ENCODE measurements at regions not wholly inside any gene's neighbourhood (a gene's known extent, or its start where the extent isn't known, plus 50 kb on each side); places are given as distances from the start of the nearest gene placed in this dataset.
A peak's percentile ranks its signal among the peaks of the same experiment; 100 is the strongest.

DNA sequence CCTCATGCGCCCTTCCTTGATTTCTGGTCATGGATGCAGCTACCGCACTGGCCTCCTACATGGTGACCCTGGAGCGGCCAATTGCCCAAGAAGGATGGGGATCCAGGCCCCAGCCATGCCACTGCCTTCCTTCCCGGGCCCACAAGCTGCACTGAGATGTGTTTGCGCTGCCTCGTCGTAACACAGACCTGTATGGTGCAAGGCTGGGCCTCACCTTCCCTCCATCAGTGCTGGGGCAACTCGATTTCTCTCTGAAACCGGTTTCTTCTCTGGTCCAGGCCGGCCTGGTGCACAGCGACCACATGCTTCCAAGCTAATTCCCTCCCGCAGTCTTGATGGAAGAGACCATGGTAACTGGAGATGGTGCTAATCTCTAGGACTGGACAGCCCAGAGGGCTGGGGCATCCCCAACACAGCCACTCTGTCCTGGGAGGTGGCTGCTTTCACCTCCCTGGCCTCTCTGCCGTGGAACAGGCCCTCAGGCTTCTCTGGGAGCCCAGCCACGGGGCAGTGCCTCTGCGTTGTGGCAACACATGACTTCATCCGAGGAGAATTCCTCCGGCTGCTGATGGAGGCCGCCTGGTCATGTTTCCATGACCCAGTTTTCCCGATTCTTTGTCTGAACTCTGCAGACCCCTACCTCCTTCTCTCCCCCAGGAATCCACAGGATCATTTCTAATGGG, 184.2 kb downstream of the GLI2 start (continued):
- TF ChIP-seq, protein P1, sequence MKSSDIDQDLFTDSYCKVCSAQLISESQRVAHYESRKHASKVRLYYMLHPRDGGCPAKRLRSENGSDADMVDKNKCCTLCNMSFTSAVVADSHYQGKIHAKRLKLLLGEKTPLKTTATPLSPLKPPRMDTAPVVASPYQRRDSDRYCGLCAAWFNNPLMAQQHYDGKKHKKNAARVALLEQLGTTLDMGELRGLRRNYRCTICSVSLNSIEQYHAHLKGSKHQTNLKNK (CRISPR knock-in tag; IDR thresholded peaks at IDR 0.05), result no peak

DNA sequence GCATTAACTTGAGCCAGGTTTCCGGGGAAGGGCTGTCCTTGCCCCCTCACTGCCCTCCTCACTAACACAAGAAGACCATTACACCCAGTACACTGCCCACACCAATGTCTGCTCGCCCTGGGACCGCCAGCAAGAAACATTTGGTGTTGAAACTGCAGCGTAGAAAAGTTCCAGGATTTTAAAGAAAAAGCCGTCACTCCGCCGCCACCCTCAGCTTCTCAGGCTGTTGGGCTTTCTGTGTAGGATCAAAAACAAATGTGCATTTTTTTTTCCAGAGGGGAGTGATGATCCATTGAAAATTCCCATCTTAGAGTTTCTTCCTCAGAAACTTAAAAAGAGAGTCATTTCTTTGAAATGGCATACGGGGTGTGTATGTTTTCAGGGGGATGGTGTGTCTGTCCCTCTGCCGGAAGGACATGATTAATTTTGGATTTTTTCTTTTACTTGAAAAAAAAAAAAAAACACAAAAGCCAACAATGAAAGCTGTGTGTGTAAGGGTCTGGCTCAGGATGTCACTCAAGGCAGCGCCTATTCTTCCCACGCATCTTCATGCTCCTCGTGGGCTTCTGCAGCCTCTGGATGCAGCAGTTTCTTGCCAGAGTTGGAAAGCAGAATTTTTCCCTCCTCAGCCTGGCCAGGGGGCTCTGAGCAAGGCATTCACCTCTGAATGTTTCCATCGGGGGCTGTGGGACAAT, 184.9 kb downstream of the GLI2 start:
- Mint-ChIP-seq H3K9me3 (no peaks in the 10 kb centered on the region), H3K27ac (peak overlapping the region; percentile 54; the same call in 1 of the 2 replicates), H3K36me3 (no peaks in the 10 kb centered on the region), H3K4me1 (peaks cover 3% of the 10 kb centered on the region; the same call in 1 of the 2 replicates), H3K27me3 (ENCODE audit: low read depth) (no peaks in the 10 kb centered on the region), H3K4me3 (no peak overlapping the region)
- no peak for DNase-seq (ENCODE audit: low spot score)
- no peak for TF ChIP-seq ZNF423 (CRISPR knock-in tag; IDR thresholded peaks at IDR 0.05)
- no peak for TF ChIP-seq ZNF416 (CRISPR knock-in tag; IDR thresholded peaks at IDR 0.05)
- TF ChIP-seq, protein P2, sequence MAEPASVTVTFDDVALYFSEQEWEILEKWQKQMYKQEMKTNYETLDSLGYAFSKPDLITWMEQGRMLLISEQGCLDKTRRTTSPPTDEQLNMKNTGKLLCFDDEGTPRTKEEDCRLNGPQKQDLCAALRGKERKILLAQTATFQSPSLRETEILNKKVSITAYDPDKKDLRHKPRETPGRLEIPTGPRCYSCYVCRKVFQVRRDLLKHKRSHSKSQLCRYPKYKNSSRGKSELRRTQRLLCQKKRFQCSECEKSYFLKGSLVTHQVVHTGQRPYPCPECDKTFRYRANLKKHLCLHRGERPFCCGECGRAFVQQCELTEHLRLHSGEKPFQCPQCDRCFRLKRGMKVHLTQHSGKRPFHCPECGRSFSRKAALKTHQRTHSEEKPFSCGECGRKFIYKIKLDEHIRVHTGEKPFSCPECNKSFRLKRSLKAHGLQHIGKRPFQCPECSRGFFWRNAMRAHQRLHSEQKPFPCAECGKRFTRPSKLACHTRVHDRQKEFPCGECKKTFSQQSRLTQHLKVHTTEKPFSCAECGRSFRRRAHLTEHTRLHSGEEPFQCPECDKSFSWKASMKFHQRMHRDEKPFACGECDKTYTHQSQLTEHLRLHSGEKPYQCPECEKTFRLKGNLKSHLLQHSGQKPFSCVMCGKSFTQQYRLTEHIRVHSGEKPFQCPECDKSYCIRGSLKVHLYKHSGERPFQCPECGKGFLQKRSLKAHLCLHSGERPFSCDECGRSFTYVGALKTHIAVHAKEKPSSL (CRISPR knock-in tag; conservative IDR thresholded peaks at IDR 0.05), result no peak
- TF ChIP-seq, protein P3, sequence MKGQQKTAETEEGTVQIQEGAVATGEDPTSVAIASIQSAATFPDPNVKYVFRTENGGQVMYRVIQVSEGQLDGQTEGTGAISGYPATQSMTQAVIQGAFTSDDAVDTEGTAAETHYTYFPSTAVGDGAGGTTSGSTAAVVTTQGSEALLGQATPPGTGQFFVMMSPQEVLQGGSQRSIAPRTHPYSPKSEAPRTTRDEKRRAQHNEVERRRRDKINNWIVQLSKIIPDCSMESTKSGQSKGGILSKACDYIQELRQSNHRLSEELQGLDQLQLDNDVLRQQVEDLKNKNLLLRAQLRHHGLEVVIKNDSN (CRISPR knock-in tag; IDR thresholded peaks at IDR 0.05), result no peak
- no peak for ATAC-seq
- CTCF ChIA-PET, result interaction anchor here (0.6 to 1.4 kb wide), 9 partner anchors 9 to 158 kb away, joined by 3 to 5 read pairs (median 3); no protein-coding TSS in a partner anchor
- POLR2A ChIA-PET, result no interaction called here

DNA sequence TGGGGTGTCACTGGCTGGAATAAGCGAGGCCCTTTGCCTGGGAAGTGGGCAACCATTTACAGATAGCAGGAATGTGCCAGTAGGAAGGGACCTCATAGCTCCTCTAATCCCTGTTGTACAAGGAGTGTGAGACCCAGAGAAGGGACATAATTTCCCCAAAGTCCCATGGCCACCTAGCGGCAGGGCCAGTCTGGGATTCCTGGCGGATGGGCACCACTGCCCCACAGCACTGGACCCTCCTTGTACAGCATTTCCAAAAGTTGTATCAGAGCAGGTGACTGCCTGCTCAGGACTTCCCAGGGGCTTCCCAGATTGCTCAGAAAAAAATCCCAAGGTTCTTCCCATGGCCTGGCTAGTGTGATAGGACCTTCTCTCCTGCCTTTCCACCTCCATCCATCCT, 185.8 kb downstream of the GLI2 start:
- Mint-ChIP-seq H3K9me3 (no peaks in the 10 kb centered on the region), H3K4me3 (no peak overlapping the region), H3K4me1 (no peaks in the 10 kb centered on the region), H3K36me3 (no peaks in the 10 kb centered on the region), H3K27me3 (ENCODE audit: low read depth) (no peaks in the 10 kb centered on the region), H3K27ac (no peak overlapping the region)
- DNase-seq (ENCODE audit: low spot score) (no peak), ATAC-seq (no peak; the same call in 1 of the 2 replicates)
- POLR2A ChIA-PET, result no interaction called here
- CTCF ChIA-PET, result interaction anchor here (0.6 to 1.1 kb wide), 7 partner anchors 10 to 156 kb away, joined by 3 to 5 read pairs (median 3); no protein-coding TSS in a partner anchor
- TF ChIP-seq NFE2L1 (CRISPR knock-in tag; IDR thresholded peaks at IDR 0.05) (no peak), FOXJ3 (CRISPR knock-in tag; IDR thresholded peaks at IDR 0.05; ENCODE audit: borderline replicate concordance) (no peak), NFATC4 (CRISPR knock-in tag; IDR thresholded peaks at IDR 0.05) (no peak), TEAD4 (CRISPR knock-in tag; IDR thresholded peaks at IDR 0.05) (no peak)
- TF ChIP-seq, protein P3 (CRISPR knock-in tag; IDR thresholded peaks at IDR 0.05), result no peak
- TF ChIP-seq, protein P4, sequence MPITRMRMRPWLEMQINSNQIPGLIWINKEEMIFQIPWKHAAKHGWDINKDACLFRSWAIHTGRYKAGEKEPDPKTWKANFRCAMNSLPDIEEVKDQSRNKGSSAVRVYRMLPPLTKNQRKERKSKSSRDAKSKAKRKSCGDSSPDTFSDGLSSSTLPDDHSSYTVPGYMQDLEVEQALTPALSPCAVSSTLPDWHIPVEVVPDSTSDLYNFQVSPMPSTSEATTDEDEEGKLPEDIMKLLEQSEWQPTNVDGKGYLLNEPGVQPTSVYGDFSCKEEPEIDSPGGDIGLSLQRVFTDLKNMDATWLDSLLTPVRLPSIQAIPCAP (CRISPR knock-in tag; IDR thresholded peaks at IDR 0.05), result no peak
- TF ChIP-seq, protein P5, sequence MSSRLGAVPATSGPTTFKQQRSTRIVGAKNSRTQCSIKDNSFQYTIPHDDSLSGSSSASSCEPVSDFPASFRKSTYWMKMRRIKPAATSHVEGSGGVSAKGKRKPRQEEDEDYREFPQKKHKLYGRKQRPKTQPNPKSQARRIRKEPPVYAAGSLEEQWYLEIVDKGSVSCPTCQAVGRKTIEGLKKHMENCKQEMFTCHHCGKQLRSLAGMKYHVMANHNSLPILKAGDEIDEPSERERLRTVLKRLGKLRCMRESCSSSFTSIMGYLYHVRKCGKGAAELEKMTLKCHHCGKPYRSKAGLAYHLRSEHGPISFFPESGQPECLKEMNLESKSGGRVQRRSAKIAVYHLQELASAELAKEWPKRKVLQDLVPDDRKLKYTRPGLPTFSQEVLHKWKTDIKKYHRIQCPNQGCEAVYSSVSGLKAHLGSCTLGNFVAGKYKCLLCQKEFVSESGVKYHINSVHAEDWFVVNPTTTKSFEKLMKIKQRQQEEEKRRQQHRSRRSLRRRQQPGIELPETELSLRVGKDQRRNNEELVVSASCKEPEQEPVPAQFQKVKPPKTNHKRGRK (CRISPR knock-in tag; IDR thresholded peaks at IDR 0.05; ENCODE audit: borderline replicate concordance), result no peak
- TF ChIP-seq, protein P6, sequence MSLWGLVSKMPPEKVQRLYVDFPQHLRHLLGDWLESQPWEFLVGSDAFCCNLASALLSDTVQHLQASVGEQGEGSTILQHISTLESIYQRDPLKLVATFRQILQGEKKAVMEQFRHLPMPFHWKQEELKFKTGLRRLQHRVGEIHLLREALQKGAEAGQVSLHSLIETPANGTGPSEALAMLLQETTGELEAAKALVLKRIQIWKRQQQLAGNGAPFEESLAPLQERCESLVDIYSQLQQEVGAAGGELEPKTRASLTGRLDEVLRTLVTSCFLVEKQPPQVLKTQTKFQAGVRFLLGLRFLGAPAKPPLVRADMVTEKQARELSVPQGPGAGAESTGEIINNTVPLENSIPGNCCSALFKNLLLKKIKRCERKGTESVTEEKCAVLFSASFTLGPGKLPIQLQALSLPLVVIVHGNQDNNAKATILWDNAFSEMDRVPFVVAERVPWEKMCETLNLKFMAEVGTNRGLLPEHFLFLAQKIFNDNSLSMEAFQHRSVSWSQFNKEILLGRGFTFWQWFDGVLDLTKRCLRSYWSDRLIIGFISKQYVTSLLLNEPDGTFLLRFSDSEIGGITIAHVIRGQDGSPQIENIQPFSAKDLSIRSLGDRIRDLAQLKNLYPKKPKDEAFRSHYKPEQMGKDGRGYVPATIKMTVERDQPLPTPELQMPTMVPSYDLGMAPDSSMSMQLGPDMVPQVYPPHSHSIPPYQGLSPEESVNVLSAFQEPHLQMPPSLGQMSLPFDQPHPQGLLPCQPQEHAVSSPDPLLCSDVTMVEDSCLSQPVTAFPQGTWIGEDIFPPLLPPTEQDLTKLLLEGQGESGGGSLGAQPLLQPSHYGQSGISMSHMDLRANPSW (CRISPR knock-in tag; conservative IDR thresholded peaks at IDR 0.05; ENCODE audit: low read depth), result no peak
- TF ChIP-seq, protein P7, sequence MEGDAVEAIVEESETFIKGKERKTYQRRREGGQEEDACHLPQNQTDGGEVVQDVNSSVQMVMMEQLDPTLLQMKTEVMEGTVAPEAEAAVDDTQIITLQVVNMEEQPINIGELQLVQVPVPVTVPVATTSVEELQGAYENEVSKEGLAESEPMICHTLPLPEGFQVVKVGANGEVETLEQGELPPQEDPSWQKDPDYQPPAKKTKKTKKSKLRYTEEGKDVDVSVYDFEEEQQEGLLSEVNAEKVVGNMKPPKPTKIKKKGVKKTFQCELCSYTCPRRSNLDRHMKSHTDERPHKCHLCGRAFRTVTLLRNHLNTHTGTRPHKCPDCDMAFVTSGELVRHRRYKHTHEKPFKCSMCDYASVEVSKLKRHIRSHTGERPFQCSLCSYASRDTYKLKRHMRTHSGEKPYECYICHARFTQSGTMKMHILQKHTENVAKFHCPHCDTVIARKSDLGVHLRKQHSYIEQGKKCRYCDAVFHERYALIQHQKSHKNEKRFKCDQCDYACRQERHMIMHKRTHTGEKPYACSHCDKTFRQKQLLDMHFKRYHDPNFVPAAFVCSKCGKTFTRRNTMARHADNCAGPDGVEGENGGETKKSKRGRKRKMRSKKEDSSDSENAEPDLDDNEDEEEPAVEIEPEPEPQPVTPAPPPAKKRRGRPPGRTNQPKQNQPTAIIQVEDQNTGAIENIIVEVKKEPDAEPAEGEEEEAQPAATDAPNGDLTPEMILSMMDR (IDR thresholded peaks at IDR 0.05), result no peak
- TF ChIP-seq, protein P8, sequence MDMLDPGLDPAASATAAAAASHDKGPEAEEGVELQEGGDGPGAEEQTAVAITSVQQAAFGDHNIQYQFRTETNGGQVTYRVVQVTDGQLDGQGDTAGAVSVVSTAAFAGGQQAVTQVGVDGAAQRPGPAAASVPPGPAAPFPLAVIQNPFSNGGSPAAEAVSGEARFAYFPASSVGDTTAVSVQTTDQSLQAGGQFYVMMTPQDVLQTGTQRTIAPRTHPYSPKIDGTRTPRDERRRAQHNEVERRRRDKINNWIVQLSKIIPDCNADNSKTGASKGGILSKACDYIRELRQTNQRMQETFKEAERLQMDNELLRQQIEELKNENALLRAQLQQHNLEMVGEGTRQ (CRISPR knock-in tag; IDR thresholded peaks at IDR 0.05), result no peak
- TF ChIP-seq, protein P9, sequence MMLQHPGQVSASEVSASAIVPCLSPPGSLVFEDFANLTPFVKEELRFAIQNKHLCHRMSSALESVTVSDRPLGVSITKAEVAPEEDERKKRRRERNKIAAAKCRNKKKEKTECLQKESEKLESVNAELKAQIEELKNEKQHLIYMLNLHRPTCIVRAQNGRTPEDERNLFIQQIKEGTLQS (CRISPR knock-in tag; conservative IDR thresholded peaks at IDR 0.05), result no peak
